AG09309 (cell line): ENCODE measurements at regions not wholly inside any gene's neighbourhood (a gene's known extent, or its start where the extent isn't known, plus 50 kb on each side); places are given as distances from the start of the nearest gene placed in this dataset.

ENCODE experiments used
- DNase-seq: peaks from one replicate; pipeline ENCODE4 v3.0.0-alpha.2; 2010; ENCODE audit warnings: low read depth
- H3K4me3 ChIP-seq: 2 replicates; pipeline ENCODE4 v1.5.1; 2011; ENCODE audit warnings: mild to moderate bottlenecking, low read depth, low read length, moderate library complexity; ENCODE audit not compliant: control insufficient read depth
- TF ChIP-seq, protein P1 (sequence below): IDR thresholded peaks from 2 replicates; pipeline ENCODE4 v1.5.1; 2011; ENCODE audit warnings: mild to moderate bottlenecking, low read depth, low read length, inconsistent platforms; ENCODE audit not compliant: insufficient read depth, control insufficient read depth; ENCODE audit errors: missing control alignments

DNA sequence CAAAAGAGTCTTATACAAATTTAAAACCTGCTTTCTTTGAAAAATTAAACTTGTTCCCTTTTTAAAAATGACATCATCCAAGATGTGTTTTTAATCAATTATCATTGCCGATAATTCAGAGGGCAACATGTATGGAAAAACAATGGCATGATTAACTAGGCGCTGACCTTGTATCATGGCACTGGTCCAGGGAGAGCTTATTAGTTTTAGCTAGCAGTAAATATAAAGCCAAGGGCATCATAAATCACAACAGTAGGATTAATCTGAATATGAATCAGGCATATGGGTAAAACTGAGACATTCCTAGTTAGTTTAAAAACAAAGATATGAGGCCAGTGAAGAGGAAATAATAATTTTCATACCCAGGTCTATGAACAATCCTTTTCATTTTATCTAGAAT is 374.0 kb downstream of the HDGFL1 start:
- DNase-seq, result no peak
- H3K4me3 ChIP-seq, result no peak overlapping the region
- TF ChIP-seq, protein P1, sequence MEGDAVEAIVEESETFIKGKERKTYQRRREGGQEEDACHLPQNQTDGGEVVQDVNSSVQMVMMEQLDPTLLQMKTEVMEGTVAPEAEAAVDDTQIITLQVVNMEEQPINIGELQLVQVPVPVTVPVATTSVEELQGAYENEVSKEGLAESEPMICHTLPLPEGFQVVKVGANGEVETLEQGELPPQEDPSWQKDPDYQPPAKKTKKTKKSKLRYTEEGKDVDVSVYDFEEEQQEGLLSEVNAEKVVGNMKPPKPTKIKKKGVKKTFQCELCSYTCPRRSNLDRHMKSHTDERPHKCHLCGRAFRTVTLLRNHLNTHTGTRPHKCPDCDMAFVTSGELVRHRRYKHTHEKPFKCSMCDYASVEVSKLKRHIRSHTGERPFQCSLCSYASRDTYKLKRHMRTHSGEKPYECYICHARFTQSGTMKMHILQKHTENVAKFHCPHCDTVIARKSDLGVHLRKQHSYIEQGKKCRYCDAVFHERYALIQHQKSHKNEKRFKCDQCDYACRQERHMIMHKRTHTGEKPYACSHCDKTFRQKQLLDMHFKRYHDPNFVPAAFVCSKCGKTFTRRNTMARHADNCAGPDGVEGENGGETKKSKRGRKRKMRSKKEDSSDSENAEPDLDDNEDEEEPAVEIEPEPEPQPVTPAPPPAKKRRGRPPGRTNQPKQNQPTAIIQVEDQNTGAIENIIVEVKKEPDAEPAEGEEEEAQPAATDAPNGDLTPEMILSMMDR, result no peak

DNA sequence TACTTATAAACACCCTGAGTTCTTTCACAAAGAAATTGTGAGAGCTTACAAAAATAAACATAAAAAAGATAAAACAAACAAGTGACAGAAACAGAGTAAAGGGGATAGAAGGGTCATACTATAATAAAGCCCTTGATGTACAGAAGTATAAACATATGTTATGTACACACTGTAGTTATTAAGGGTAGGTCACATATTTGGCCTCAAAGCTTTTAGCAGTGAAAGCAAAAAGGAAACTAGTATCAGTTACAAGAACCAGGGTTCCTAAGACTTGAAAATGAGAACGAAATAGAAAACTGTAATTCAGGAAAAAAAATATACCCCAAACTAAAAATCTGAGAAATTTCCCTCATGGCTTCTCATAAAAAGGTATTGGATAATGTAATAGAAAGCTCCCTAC is 380.6 kb downstream of the HDGFL1 start:
- no peak overlapping the region for H3K4me3 ChIP-seq
- DNase-seq, result no peak
- TF ChIP-seq, protein P1, result no peak

DNA sequence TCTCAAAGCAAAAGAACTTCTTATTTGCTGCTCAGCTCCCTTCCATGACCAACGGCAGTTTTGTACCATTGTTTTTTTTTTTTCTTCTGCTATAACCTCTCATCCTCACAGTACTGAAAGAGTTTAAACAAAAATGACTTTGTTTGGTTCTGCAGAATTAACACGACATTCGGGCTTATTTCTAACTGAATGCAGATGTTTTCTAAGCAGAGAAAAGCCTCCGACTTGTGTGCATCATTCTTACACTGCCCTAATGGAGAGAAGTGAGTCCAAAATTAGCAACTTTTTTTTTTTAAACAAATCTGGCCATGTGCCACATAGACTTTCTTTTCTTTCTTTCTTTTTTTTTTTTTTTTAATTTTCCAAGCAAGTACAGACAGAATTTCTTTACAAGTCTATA is 382.7 kb downstream of the HDGFL1 start:
- TF ChIP-seq, protein P1, result no peak
- no peak overlapping the region for H3K4me3 ChIP-seq
- DNase-seq, result no peak

DNA sequence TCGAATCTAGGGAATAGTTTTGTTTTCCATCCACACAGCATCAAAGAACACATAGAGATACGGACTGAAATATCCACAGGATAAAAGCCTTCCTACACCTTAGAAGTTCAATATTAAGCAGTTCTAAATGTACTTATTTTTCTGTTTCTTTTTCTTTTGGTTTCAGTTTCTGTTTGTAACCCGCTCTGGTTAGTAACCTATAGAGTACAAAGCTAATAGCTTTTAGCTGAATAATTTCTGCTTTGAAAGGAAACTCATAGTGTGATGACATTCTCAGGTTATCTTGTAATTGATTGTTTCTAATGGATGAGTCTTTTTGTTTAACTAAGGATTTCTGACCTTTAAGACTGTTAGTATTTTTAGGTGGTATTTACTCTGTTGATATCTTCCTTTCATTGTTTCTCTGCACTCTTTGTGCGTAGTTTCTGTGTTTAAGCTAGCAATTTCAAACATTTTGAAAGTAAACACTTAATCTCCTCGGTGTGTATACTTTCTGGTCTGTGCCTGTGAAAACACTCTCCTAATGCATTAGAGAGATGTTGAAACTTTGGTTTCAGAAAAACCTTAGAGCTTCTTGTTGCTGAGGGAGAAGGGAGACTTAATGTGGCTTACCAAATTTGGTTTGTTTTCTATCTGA is 385.5 kb downstream of the HDGFL1 start:
- no peak overlapping the region for H3K4me3 ChIP-seq
- TF ChIP-seq, protein P1, result no peak
- no peak for DNase-seq

DNA sequence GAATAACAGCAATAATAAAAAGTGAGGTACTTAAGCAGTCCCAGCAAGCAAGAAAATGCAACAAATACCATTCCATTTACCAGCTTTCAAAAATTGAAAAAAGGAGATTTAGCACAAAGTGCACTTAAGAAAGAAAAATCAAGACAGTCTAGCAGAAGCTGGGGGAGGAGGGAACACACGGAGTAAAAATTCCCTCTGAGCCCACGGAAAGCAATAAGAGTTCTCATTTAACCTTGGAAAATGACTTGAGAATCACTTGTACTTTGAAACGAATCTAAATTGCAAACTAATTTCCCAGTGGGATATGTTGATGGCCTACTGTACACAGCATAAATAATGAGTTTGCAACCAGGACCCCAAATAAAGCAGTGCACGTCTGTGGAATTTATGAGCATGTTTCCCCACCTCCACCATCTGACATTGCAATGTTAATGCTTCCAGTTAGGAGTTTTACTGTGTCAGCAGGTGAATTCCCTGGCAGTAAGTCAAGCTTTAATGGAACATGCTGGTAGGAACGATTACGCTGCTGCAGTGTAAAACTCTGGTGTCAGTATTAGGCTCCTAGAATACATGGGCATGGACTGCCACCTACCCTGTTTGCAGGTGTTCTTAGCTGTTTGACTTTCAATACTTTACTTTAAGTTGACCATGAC is 386.8 kb downstream of the HDGFL1 start:
- DNase-seq, result no peak
- no peak overlapping the region for H3K4me3 ChIP-seq
- TF ChIP-seq, protein P1, result no peak

DNA sequence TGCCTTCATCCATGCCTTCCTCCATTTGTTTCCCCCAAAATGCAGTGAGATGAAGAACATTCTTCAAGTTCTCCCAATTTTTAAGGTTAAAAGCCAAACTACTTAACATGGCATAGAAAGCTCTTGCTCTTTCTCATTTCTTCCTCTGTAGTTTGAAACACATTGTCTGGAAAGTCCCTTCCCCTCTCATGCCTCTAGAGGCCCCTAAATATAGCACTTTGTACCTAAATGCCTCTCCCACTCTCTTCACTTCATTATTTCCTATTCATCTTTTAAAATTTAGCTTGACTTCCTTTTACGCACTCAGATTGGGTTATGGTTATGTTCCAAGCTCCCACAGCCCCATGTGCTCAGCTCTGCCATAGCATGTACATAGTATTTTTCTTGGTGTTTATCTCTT is 389.3 kb downstream of the HDGFL1 start:
- no peak overlapping the region for H3K4me3 ChIP-seq
- DNase-seq, result no peak
- TF ChIP-seq, protein P1, result no peak
